Activated gamma-delta T cell treated with anti-CD3 and anti-CD28 coated beads, Interleukin-2, amount 50 U/mL, for 16 hours (primary cell): ENCODE measurements at regions not wholly inside any gene's neighbourhood (a gene's known extent, or its start where the extent isn't known, plus 50 kb on each side); places are given as distances from the start of the nearest gene placed in this dataset.
"Not testable (repeated sequence)": the region's sequence is repeated elsewhere in the genome, so short reads cannot be mapped to it uniquely, and the experiment has no call there.

Experiments used
- DNase-seq: peaks from one replicate; pipeline ENCODE4 v3.0.0-alpha.2; 2020; ENCODE audit warnings: low read depth

- DNase-seq = no peak
Observed at GRCh38 chr5:40137223-40137622, 542.5 kb upstream of the PTGER4 start.

GRCh38 chr5:40134883-40135520 is 544.7 kb upstream of the PTGER4 start:
- no peak for DNase-seq

- no peak for DNase-seq
Observed at GRCh38 chr5:40124367-40124766, 555.3 kb upstream of the PTGER4 start.

GRCh38 chr5:40121236-40121635 is 558.5 kb upstream of the PTGER4 start:
- no peak for DNase-seq

GRCh38 chr5:40112875-40113274 is 566.8 kb upstream of the PTGER4 start:
- DNase-seq = no peak

- not testable (repeated sequence) for DNase-seq
Observed at GRCh38 chr5:40111036-40111435, 568.7 kb upstream of the PTGER4 start.

- DNase-seq = not testable (repeated sequence)
Observed at GRCh38 chr5:40108764-40109390, 570.8 kb upstream of the PTGER4 start.

- not testable (repeated sequence) for DNase-seq
Observed at GRCh38 chr5:40107786-40108185, 571.9 kb upstream of the PTGER4 start.

GRCh38 chr5:40106847-40107246 is 572.9 kb upstream of the PTGER4 start:
- no peak for DNase-seq

- no peak for DNase-seq
Observed at GRCh38 chr5:40098313-40098712, 581.4 kb upstream of the PTGER4 start.

- DNase-seq = no peak
Observed at GRCh38 chr5:40093550-40093949, 586.2 kb upstream of the PTGER4 start.

- DNase-seq = no peak
Observed at GRCh38 chr5:40089269-40089668, 590.4 kb upstream of the PTGER4 start.

GRCh38 chr5:40084614-40085013 is 595.1 kb upstream of the PTGER4 start:
- no peak for DNase-seq

GRCh38 chr5:40082313-40082712 is 597.4 kb upstream of the PTGER4 start:
- DNase-seq = no peak

GRCh38 chr5:40080191-40080590 is 599.5 kb upstream of the PTGER4 start:
- no peak for DNase-seq

- no peak for DNase-seq
Observed at GRCh38 chr5:40078898-40079575, 600.7 kb upstream of the PTGER4 start.

GRCh38 chr5:40074826-40075225 is 604.9 kb upstream of the PTGER4 start:
- no peak for DNase-seq

GRCh38 chr5:40073927-40074326 is 605.8 kb upstream of the PTGER4 start:
- DNase-seq = no peak

GRCh38 chr5:40071870-40072269 is 607.8 kb upstream of the PTGER4 start:
- DNase-seq = no peak

- no peak for DNase-seq
Observed at GRCh38 chr5:40066616-40067015, 613.1 kb upstream of the PTGER4 start.

- no peak for DNase-seq
Observed at GRCh38 chr5:40052808-40053207, 626.9 kb upstream of the PTGER4 start.

- DNase-seq = no peak
Observed at GRCh38 chr5:40046792-40047191, 622.0 kb upstream of the DAB2 start.

- DNase-seq = no peak
Observed at GRCh38 chr5:40045429-40045828, 620.6 kb upstream of the DAB2 start.
